ENCODE measurements at regions not wholly inside any gene's neighbourhood (a gene's known extent, or its start where the extent isn't known, plus 50 kb on each side); places are given as distances from the start of the nearest gene placed in this dataset.

- ChIA-PET SMC1A (ENCODE audit: uncharacterized antibody, unreplicated experiment) (no interaction called here), RAD21 (ENCODE audit: unreplicated experiment) (no interaction called here), CTCF (no interaction called here), POLR2A (no interaction called here)
- Histone ChIP-seq H4K20me1 (ENCODE audit: control insufficient read depth, insufficient read depth) (no peaks in the 10 kb centered on the region), H3K4me2 (ENCODE audit: control insufficient read depth, insufficient read depth) (no peak overlapping the region), H3K27me3 (replicated peaks in 1 of 2; ENCODE audit: control insufficient read depth in 2 of 2, insufficient read depth in 2 of 2, low read length in 1 of 2) (peaks cover 0 to 3% of the 10 kb centered on the region in 2 experiments; a peak in 2 of 4 replicates), H3K27ac (ENCODE audit: control insufficient read depth, insufficient read depth) (no peak overlapping the region), H3K4me1 (ENCODE audit: control insufficient read depth, insufficient read depth, low read length) (no peaks in the 10 kb centered on the region), H3K79me2 (ENCODE audit: control insufficient read depth, insufficient read depth, low read length) (no peaks in the 10 kb centered on the region), H3K36me3 (ENCODE audit: control insufficient read depth in 2 of 2, insufficient read depth in 2 of 2, low read length in 1 of 2) (no peaks in the 10 kb centered on the region), H3K4me3 (no peak overlapping the region), H3K9me3 (replicated peaks; ENCODE audit: control insufficient read depth, insufficient read depth, low read length) (no peaks in the 10 kb centered on the region), H2AFZ (ENCODE audit: control insufficient read depth, low read depth, low read length) (no peak overlapping the region), H3K9ac (ENCODE audit: control insufficient read depth, insufficient read depth, low read length) (no peak overlapping the region)
- WGBS (ENCODE audit: insufficient coverage, insufficient replicate concordance, low lambda C conversion rate, missing lambda C conversion rate) = 13% methylated on average over 8 of the region's 8 CpGs
- TF ChIP-seq DPF2 (IDR thresholded peaks at IDR 0.05) = no peak
- TF ChIP-seq CREM (IDR thresholded peaks at IDR 0.05; ENCODE audit: low read depth) = no peak
- no peak for TF ChIP-seq CBFB (IDR thresholded peaks at IDR 0.05; ENCODE audit: low read depth)
- TF ChIP-seq USF1 (IDR thresholded peaks at IDR 0.05; ENCODE audit: borderline replicate concordance, extremely low read length, insufficient read depth, low read depth, low read length) = no peak
- TF ChIP-seq ZNF384 (IDR thresholded peaks at IDR 0.05; ENCODE audit: borderline replicate concordance, low read depth, low read length) = no peak
- no peak for TF ChIP-seq IKZF1 (conservative IDR thresholded peaks at IDR 0.05)
- BruUV-seq (replicated peaks) = no TSS peak
- ATAC-seq (no peak), FAIRE-seq (no peak), DNase-seq (ENCODE audit: low read depth, low spot score) (no peak)
- in situ Hi-C loops (cut with MboI) = no loop called here
- intact Hi-C loops (cut with micrococcal nuclease; ENCODE audit: unreplicated experiment) = no loop called here
Measured at GRCh38 chr1:30615816-30616590, 107.4 kb downstream of the MATN1 start.
